H9 (cell line): ENCODE measurements at regions not wholly inside any gene's neighbourhood (a gene's known extent, or its start where the extent isn't known, plus 50 kb on each side); places are given as distances from the start of the nearest gene placed in this dataset.

Experiments
- DNase-seq: peaks from one replicate; pipeline ENCODE4 v3.0.0-alpha.2; 2017
- H2AFZ ChIP-seq: one replicate; pipeline ENCODE4 v1.6.1; 2013; ENCODE audit warnings: mild to moderate bottlenecking, low read length, control low read depth, moderate library complexity
- H2AK5ac ChIP-seq: 2 replicates; pipeline ENCODE4 v1.6.1; 2013; ENCODE audit warnings: low read length, control low read depth, mixed read lengths; ENCODE audit not compliant: insufficient read length
- H2BK120ac ChIP-seq: one replicate; pipeline ENCODE4 v1.6.1; 2013; ENCODE audit warnings: low read depth, mild to moderate bottlenecking, low read length, control low read depth, inconsistent platforms; ENCODE audit not compliant: poor library complexity, severe bottlenecking
- H2BK12ac ChIP-seq: 2 replicates; pipeline ENCODE4 v1.6.1; 2013; ENCODE audit warnings: low read length, control low read depth, mixed read lengths, low read depth; ENCODE audit not compliant: insufficient read length
- H2BK15ac ChIP-seq: 2 replicates; pipeline ENCODE4 v1.6.1; 2013; ENCODE audit warnings: low read depth, low read length, control low read depth
- H2BK20ac ChIP-seq: one replicate; pipeline ENCODE4 v1.6.1; 2013; ENCODE audit warnings: low read depth, mild to moderate bottlenecking, low read length, control low read depth, inconsistent platforms; ENCODE audit not compliant: poor library complexity, severe bottlenecking
- H2BK5ac ChIP-seq: 2 replicates; pipeline ENCODE4 v1.6.1; 2013; ENCODE audit warnings: low read length, control low read depth, mixed read lengths; ENCODE audit not compliant: insufficient read length
- H3K14ac ChIP-seq: 2 replicates; pipeline ENCODE4 v1.6.1; 2013; ENCODE audit warnings: low read length, control low read depth; ENCODE audit not compliant: insufficient read depth
- H3K18ac ChIP-seq: 2 replicates; pipeline ENCODE4 v1.6.1; 2013; ENCODE audit warnings: low read depth, mild to moderate bottlenecking, mixed read lengths, low read length, control low read depth; ENCODE audit not compliant: insufficient read length
- H3K23ac ChIP-seq: 2 replicates; pipeline ENCODE4 v1.6.1; 2013; ENCODE audit warnings: low read length, control low read depth, mixed read lengths, low read depth; ENCODE audit not compliant: insufficient read length
- H3K23me2 ChIP-seq: 2 replicates; pipeline ENCODE4 v1.6.1; 2013; ENCODE audit warnings: low read depth, mild to moderate bottlenecking, mixed read lengths, low read length, control low read depth; ENCODE audit not compliant: insufficient read length, poor library complexity, severe bottlenecking
- H3K27ac ChIP-seq: 2 replicates; pipeline ENCODE4 v1.5.1; 2013; ENCODE audit warnings: low read length, control low read depth, mixed read lengths, low read depth; ENCODE audit not compliant: insufficient read length
- H3K27me3 ChIP-seq: 2 replicates; pipeline ENCODE4 v1.6.1; 2013; ENCODE audit warnings: low read length, control low read depth, inconsistent platforms; ENCODE audit not compliant: insufficient read depth
- H3K4ac ChIP-seq: 2 replicates; pipeline ENCODE4 v1.6.1; 2013; ENCODE audit warnings: low read depth, mild to moderate bottlenecking, control low read depth, inconsistent platforms, low read length, moderate library complexity
- H3K4me1 ChIP-seq: 2 replicates; pipeline ENCODE4 v1.6.1; 2013; ENCODE audit warnings: low read length, control low read depth, inconsistent platforms; ENCODE audit not compliant: insufficient read depth
- H3K4me2 ChIP-seq: 2 replicates; pipeline ENCODE4 v1.6.1; 2013; ENCODE audit warnings: low read length, control low read depth, mixed read lengths; ENCODE audit not compliant: insufficient read length, insufficient read depth
- H3K56ac ChIP-seq: 2 replicates; pipeline ENCODE4 v1.6.1; 2013; ENCODE audit warnings: low read depth, mild to moderate bottlenecking, mixed read lengths, low read length, control low read depth; ENCODE audit not compliant: insufficient read length
- H3K79me1 ChIP-seq: 2 replicates; pipeline ENCODE4 v1.6.1; 2013; ENCODE audit warnings: low read depth, mild to moderate bottlenecking, moderate library complexity, low read length, control low read depth, inconsistent platforms; ENCODE audit not compliant: insufficient read depth, poor library complexity, severe bottlenecking
- H3K79me2 ChIP-seq: 2 replicates; pipeline ENCODE4 v1.6.1; 2013; ENCODE audit warnings: low read length, control low read depth, inconsistent platforms; ENCODE audit not compliant: insufficient read depth
- H3K9ac ChIP-seq: 2 replicates; pipeline ENCODE4 v1.6.1; 2013; ENCODE audit warnings: low read length, control low read depth, mixed read lengths; ENCODE audit not compliant: insufficient read length; ENCODE audit errors: extremely low read depth
- H3K9me3 ChIP-seq: one replicate; pipeline ENCODE4 v1.6.1; 2013; ENCODE audit warnings: low read depth, low read length, inconsistent platforms; ENCODE audit not compliant: control insufficient read depth
- H3T11ph ChIP-seq: one replicate; pipeline ENCODE4 v1.6.1; 2013; ENCODE audit warnings: mild to moderate bottlenecking, low read length, control low read depth, inconsistent platforms
- H4K20me1 ChIP-seq: one replicate; pipeline ENCODE4 v1.6.1; 2013; ENCODE audit not compliant: control insufficient read depth, insufficient read length, insufficient read depth
- H4K5ac ChIP-seq: 2 replicates; pipeline ENCODE4 v1.6.1; 2013; ENCODE audit warnings: low read depth, mild to moderate bottlenecking, mixed read lengths, low read length, control low read depth; ENCODE audit not compliant: insufficient read length
- H4K8ac ChIP-seq: replicated peaks from 2 replicates; pipeline ENCODE4 v1.6.1; 2013; ENCODE audit warnings: low read length, control low read depth, mixed read lengths, low read depth; ENCODE audit not compliant: insufficient read length
- H4K91ac ChIP-seq: 2 replicates; pipeline ENCODE4 v1.6.1; 2013; ENCODE audit warnings: low read depth, mild to moderate bottlenecking, moderate library complexity, mixed read lengths, low read length, control low read depth; ENCODE audit not compliant: insufficient read length
- H3K27ac Mint-ChIP-seq, 3 experiments: 2 replicates in 2 of 3; 3 replicates in 1 of 3; pipeline ENCODE4 v1.8.0; 2020 to 2021; ENCODE audit warnings: mixed read lengths in 3 of 3, mild to moderate bottlenecking in 1 of 3, moderate library complexity in 1 of 3
- H3K27me3 Mint-ChIP-seq: 2 replicates; pipeline ENCODE4 v1.8.0; 2021; ENCODE audit warnings: low read depth, mild to moderate bottlenecking, moderate library complexity, mixed read lengths
- H3K36me3 Mint-ChIP-seq, 3 experiments: 2 replicates in 2 of 3; 3 replicates in 1 of 3; pipeline ENCODE4 v1.8.0; 2020 to 2021; ENCODE audit warnings: low read depth in 3 of 3, mixed read lengths in 3 of 3; ENCODE audit not compliant: insufficient read depth in 1 of 3
- H3K4me1 Mint-ChIP-seq, 2 experiments: 2 replicates each; pipeline ENCODE4 v1.8.0; 2020; ENCODE audit warnings: mixed read lengths in 2 of 2
- H3K4me3 Mint-ChIP-seq, 2 experiments: 2 replicates in 1 of 2; 3 replicates in 1 of 2; pipeline ENCODE4 v1.8.0; 2020 to 2021; ENCODE audit warnings: mild to moderate bottlenecking in 2 of 2, mixed read lengths in 2 of 2, moderate library complexity in 1 of 2
- H3K9me3 Mint-ChIP-seq, 2 experiments: 2 replicates in 1 of 2; 3 replicates in 1 of 2; pipeline ENCODE4 v1.8.0; 2020; ENCODE audit warnings: mild to moderate bottlenecking in 2 of 2, mixed read lengths in 2 of 2, moderate library complexity in 1 of 2
- CTCF ChIP-seq: fragments of 200-600 bp; sonication (generic); conservative IDR thresholded peaks from 3 replicates; pipeline ENCODE4 v1.8.0; 2021; ENCODE audit warnings: antibody characterized with exemption, mild to moderate bottlenecking
- WGBS: extraction: QIAGEN DNeasy Blood & Tissue Kit; methylation state at CpG from one replicate; pipeline ENCODE4 v1.1.7; 2013; ENCODE audit warnings: missing lambda C conversion rate, low lambda C conversion rate, mixed read lengths; ENCODE audit not compliant: insufficient read length; ENCODE audit errors: extremely low coverage; 5-methylcytosine and 5-hydroxymethylcytosine counted together

GRCh38 chr3:75075158-75075557 lies 460.7 kb upstream of the CNTN3 start:
- no peak overlapping the region for H2BK15ac ChIP-seq
- TF ChIP-seq CTCF: no peak
- H3K79me2 ChIP-seq: no peaks in the 10 kb centered on the region
- H3K27me3 Mint-ChIP-seq: peaks cover 2% of the 10 kb centered on the region; the same call in 1 of the 2 replicates
- no peak overlapping the region for H3K56ac ChIP-seq
- no peak overlapping the region for H3K4me2 ChIP-seq
- H3K4me1 Mint-ChIP-seq: peaks cover 0 to under 1% of the 10 kb centered on the region in 2 experiments; a peak in 1 of 4 replicates
- no peaks in the 10 kb centered on the region; a peak in 1 of 5 replicates for H3K9me3 Mint-ChIP-seq
- H2BK5ac ChIP-seq: no peak overlapping the region
- H4K20me1 ChIP-seq: no peaks in the 10 kb centered on the region
- no peak overlapping the region for H3K27ac ChIP-seq
- no peak overlapping the region for H3K14ac ChIP-seq
- no peak overlapping the region for H3K9ac ChIP-seq
- H4K8ac ChIP-seq: no peak overlapping the region
- no peaks in the 10 kb centered on the region for H3K4me1 ChIP-seq
- H3K79me1 ChIP-seq: no peaks in the 10 kb centered on the region
- H3K18ac ChIP-seq: no peak overlapping the region
- H2BK120ac ChIP-seq: no peak overlapping the region
- no peak overlapping the region for H2BK12ac ChIP-seq
- no peak for DNase-seq
- no CpG with 5 or more reads among the region's 1 CpG for WGBS
- no peak overlapping the region for H4K91ac ChIP-seq
- no peaks in the 10 kb centered on the region for H3K9me3 ChIP-seq
- H3K36me3 Mint-ChIP-seq: no peaks in the 10 kb centered on the region
- H3K4me3 Mint-ChIP-seq: no peak overlapping the region
- no peak overlapping the region for H3K27ac Mint-ChIP-seq
- no peak overlapping the region for H3K23ac ChIP-seq
- no peak overlapping the region for H2BK20ac ChIP-seq
- H2AK5ac ChIP-seq: no peak overlapping the region
- no peaks in the 10 kb centered on the region for H3K27me3 ChIP-seq
- H3T11ph ChIP-seq: no peak overlapping the region
- H3K23me2 ChIP-seq: no peaks in the 10 kb centered on the region
- no peak overlapping the region for H4K5ac ChIP-seq
- no peak overlapping the region for H3K4ac ChIP-seq
- no peak overlapping the region for H2AFZ ChIP-seq
